ENCODE measurements at regions not wholly inside any gene's neighbourhood (a gene's known extent, or its start where the extent isn't known, plus 50 kb on each side); places are given as distances from the start of the nearest gene placed in this dataset.
"Not testable (repeated sequence)": the region's sequence is repeated elsewhere in the genome, so short reads cannot be mapped to it uniquely, and the experiment has no call there.

DNA sequence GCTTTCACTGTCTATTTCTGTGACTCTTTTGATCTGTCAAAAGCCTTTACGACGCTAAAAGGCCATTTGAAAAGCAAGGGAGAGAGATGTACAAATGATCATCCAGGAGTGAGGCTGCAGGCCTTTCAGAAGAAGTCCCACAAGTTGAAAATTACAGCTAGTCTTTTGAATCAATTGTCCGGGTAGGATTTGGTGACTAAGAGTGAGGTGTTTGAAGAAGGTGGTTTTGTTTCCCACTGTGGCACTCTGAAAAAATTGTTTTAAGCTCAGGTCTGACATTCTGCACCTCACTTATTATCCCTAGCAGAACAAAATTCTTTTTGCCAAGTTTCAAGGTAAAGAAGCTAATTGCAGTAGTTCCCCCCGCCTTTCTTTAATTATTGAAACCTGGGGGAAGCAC is 50.8 kb upstream of the TMEM108 start:
- no peak for DNase-seq

DNA sequence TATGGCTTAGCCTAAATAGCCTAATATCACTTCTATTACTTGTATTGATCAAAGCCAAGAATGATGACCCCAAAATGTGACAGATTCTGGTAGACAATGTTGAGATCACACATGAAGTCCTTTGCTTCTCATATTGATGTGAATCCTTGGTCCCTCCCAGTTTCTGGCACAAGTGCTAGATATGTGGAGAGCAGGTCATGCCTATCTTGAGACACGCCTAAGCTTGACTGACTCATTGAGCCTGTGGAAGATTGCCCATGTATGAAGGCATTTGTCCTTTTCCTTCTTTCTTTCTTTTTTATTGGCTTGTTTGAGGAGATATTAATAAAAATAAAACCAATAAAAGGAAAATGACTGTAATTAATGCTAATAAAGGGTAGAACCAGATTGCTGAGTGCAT is 54.0 kb upstream of the TMEM108 start:
- no peak for DNase-seq

DNA sequence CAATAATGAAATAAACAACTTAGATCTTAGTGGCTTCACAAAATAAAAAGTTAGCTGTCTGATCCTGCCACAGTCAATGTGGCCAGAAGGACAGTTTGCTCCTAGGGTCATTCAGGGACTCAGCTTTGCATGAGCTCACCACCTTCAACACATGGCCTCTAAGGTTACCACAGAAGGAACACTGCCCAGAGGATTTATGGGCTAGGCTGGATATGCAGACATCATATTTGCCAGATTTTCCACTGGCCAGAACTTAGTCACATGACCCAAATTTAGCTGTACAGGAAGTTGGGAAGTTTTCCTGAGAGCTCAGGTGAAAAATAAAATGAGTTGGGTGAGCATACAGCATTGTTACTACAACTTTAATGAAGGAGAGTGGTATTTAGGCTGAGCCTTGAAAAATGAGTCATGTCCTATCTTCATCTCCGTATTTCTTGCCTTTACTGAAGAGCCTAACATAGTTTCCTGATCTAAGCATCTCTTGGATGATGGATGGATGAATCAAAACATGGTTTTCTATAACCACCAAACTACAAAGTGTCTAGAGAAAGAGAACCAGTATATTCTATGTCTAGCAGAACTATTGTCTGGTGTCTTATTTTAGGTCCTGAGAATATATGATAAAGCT is 54.9 kb upstream of the TMEM108 start:
- DNase-seq, result no peak

DNA sequence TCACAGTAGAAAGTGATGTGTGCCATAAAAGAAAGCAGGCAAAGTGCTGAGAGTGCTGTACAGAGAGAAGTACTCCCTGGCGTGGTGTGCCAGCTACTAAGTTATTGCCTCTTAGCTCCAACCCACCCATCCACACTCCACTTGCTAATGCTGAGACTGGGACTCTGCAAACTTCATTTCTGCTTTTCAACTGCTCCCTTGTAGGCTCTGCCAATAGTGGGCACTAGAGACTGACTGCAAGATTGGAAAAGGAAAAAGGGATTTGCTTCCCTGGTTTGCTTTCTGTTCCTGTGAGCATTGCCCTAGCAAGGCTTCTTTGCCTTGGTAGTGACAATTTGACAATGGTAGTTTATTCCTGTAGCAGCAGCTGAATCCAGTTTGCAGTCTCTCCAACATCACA is 56.5 kb upstream of the TMEM108 start:
- no peak for DNase-seq

DNA sequence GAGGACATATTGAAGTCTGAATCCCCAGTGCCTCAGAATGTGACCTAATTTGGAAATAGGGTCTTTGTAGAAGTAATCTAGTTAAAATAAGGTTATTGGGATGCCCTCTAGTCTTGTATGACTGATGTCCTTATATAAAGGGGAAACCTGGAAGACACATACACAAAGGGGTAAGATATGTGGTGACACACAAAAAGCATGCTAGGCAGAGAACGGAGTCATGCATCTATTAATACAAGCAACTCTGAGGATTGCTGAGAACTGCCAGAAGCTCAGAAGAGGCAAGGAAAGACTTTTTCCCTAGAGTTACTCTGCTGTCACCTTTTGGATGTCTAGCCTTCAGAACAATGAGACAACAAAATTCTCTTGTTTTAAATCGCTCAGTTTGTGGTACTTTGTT is 58.1 kb upstream of the TMEM108 start:
- DNase-seq, result no peak

DNA sequence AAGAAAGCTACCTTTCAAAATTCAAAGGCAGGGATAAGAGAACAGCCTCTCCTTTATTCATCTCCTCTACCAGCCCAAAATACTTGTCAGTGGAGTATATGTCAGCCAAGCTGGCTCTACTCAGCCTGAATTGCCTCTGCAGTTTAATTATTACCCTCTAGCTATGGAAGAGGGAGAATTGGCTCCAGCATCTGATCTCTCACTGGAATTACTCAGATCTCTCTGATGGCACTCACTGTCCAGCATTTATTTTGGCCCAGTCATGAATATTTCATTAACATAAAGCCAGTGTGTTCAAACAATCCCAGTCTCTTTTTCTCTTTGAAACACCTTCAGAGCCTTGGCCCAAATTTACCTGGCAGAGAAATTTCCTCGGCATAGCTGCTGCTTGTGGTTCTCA is 58.6 kb upstream of the TMEM108 start:
- DNase-seq, result no peak

DNA sequence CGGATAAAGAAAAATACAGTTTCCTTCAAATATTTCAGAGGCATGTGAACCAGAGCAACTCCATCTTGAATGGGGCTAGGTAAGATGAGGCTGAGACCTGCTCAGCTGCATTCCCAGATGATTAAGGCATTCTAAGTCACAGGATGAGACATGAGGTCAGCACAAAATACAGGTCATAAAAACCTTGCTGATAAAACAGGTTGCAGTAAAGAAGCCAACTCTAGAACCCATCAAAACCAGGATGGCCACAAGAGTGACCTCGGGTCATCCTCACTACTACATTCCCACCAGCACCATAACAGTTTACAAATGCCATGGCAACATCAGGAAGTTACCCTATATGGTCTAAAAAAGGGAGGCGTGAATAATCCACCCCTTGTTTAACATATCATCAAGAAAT is 59.2 kb upstream of the TMEM108 start:
- DNase-seq, result not testable (repeated sequence)

DNA sequence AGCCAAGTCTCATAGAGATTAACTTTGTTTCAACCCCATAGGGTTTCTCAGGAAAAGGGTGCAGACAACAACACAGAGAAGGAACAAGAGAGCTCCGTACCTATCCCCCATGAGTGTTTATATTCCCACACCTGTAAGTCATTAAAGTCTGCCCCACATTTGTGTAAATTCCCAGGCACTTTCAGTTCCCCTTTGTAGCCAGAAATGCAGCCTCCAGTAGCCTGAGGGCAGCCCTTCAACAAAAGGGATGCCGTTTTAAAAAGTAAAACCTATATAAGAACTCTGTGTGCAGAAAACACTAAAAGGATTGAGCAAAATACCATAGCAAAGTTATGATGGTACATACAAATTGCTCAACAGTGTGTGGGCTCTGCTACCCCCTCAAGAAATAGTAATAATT is 59.7 kb upstream of the TMEM108 start:
- DNase-seq, result no peak

DNA sequence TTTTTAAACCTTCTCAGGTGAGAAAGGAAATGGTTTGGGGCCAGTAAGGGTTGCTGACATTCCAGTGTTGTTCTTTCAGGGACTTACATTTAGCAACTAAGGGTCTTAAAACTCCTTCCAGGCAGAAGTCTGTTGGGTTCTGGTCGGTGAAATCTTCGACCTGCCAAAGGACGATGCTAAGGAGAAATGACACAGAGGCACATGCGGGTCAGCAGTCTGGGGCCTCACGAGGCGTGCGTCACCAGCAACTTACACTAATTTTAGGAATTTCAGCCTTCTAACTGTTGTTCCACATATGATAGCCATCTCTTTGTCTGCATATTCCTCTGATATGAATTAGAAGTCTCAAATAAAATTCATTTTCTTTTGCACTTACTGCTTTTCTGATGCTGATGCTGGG is 64.1 kb upstream of the TMEM108 start:
- DNase-seq, result no peak

DNA sequence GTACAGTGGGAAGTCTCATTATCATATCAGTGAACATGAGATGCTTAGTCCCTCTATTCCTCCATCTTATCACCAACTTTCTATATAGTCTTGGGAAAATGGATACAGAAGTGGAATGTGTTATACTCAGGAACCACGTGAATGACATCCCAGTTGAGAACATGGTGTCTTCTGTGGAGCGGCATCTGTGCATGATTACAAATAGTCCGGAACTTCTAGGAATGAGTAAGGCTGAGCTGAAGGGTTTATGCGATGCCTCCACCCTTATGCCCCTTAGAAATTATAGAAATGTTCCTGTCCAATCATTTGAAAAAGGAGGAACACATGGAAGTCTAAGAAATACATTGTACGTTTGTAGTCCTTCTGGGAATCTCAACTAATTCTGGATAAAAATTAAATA is 64.8 kb upstream of the TMEM108 start:
- DNase-seq, result no peak

DNA sequence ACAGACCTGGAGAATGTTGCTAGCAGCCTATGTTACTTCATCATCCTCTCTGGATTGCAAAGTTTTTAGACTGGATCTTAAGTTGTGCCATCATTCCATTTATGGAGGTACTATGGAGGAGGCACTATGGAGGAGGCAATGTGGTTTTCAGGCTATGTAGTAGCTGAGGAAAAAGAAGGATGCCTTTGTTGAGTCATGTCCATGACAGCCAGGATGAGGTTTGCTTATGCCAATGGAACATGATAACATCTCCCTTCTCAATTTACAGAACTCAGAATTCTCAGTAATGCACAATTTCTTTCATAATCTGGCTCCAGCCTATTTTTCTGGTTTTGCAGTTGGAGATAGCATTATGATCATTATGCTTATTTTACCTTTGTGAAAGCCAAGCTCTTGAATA is 65.9 kb upstream of the TMEM108 start:
- DNase-seq, result no peak

DNA sequence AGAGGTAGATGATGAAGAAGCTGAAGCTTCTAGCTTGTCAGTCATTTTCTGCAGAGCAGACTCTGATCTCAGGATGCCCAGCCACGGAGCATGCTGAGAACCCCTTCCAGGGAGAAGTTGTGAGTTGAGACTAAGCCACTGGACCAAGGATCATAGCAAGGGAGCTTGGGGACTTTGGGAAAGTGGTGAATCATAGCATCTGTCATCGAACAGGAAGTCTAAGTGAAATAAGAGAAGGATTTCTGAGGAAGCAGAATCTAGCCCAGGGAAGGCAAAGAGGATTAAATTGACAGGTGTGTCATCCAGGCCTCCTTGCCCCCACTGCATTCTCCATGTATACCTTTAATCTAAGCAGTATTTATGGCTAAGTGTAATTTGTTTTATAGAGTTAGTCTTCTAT is 71.8 kb upstream of the TMEM108 start:
- no peak for DNase-seq

DNA sequence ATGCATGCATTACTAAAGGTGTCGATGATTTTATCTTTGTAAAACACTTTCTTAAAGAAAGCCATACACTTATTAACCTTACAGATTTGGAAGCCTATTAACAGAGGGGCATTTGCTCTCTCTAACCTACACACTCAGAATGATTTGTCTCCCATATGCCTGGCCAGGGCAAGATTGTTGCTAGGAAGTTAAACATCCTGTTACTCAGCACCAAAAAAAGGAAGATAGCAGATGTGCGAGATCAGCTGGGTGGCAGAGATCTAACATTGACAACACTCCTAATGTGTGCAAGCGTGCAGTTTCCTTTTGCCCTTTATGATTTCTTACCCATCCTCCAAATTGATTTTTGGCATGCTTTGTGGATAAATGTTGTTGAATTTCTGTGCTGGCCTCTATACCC is 73.9 kb upstream of the TMEM108 start:
- no peak for DNase-seq

DNA sequence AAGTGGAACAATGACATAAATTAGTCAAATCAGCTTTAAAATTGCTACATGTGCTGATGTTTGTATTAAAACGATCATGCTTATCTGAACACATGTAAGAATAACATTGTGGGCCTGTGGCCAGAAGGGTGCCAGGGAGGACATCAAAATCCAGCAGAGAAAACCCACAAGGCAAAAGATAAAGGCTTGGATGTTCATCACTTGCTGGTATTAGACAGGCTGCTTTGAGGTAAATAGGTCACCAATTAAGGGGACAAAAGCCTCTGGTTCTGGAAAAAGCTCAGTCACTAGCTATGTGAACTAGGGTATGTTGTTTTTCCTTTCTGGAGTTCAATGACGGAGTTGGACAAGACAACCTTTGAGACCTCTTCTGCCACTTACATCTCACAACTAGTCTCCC is 74.4 kb upstream of the TMEM108 start:
- DNase-seq, result no peak

DNA sequence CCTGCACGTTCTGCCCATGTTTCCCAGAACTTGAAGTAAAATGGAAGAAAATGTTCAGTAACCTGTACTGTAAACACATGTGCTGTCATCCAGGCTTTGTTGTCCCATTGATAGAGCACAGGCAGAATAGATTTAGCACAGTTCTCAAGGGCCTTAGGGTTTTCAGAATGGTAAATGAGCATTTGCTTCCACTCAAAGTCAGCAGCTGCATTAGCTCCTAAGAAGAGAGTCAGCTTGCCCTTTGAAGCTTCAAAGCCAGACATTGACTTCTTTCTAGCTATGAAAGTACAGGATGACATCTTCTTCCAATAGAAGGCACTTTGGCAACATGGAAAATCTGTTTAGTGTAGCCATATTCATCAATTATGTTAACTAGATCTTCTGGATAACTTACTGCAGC is 76.2 kb upstream of the TMEM108 start:
- DNase-seq, result no peak

DNA sequence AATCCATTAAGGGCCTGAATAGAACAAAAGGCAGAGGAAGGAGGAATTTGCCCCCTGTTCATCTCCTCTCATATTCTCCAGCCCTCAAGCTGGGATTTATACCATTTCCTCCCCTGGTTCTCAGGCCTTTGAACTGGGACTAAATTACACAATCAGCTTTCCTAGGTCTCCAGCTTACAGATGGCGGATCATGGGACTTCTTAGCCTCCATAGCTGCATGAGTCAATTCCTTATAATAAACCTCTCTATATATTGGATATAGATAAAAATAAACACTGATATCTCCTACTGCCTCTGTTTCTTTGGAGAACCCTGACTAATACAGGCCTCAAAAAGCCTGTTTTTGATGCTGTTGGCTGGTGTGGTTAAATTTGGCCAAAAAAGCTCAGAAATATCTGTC is 84.5 kb upstream of the TMEM108 start:
- no peak for DNase-seq

DNA sequence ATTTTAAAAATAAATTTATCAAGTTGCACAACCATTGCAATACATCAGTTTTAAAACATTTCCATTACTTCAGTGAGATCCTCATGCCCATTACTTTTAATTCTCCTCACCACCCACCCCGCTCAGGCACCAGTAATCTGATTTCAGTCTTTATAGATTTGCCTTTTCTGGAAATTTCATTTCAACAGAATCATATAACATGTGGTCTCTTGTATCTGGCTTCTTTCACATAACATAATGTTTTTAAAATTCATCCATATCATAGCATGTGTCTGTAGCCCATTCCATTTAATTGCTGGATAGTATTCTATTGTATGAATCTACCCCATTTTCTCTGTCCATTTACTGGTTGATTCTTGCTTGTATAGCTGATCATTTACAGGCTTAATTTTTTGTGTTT is 110.3 kb upstream of the TMEM108 start:
- DNase-seq, result no peak

DNA sequence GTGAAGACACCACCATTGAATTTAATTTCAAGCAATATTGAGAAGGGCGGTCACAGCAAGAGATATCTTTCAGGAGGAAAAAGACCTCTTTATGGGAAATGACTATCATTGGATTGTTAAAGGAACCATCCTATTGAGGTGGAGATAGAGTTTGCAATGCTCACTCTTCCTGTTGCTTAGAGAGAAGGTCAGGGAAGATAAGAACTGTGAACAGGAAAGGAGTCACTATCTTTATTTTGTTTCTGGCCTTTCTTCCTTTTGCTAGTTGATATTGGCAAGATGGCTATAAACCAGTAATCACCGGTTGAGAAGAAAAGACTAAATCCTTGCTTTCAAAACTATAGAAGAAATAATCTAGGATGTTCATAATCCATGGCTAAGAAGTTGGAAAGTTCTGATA is 112.1 kb upstream of the TMEM108 start:
- no peak for DNase-seq

DNA sequence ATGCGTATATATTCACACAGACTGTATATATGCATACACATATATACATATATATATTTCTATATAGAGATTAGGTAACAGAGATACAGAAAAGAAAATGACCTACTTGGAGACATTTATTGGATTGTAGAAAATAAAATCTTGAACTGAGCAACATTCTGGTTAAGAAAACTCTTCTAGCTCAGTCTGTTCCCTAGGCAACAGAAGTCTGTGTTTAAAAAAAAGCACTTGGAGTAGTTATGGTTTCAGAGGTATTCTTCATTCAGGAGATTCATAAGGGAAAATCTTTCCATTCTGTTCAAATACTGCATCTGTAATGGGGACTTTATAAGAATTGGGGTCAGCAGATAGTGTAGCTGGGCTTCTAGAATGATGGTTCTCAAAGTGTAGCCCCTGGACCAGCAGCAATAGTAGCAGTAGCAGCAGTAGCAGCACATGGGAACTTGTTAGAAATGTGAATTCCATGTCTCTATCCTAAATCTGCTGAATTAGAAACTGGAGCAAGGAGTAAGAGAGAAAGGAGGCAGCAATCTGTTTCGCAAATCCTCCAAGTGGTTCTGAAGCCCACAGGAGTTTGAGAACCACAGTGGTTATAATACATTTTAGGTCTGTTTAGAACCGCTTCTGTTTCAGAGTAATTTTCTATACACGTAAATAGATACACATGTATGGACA is 112.8 kb upstream of the TMEM108 start:
- no peak for DNase-seq

DNA sequence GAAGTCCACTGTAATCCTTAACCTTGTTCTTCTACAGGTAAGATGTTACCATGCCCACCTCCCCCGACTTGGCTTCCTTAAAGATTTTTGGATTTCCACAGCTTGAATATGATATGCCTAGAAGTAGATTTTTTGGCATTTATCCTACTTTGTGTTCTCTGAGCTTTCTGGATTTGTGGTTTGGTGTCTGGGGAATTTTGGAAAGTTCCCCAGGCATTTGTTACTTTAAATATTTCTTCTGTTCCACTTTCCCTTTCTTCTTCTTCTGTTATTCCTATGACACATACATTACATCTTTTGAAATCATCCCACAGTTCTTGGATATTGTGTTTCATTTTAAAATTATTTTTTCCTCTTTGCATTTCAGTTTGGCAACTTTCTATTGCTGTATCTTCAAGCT is 122.1 kb upstream of the TMEM108 start:
- no peak for DNase-seq

DNA sequence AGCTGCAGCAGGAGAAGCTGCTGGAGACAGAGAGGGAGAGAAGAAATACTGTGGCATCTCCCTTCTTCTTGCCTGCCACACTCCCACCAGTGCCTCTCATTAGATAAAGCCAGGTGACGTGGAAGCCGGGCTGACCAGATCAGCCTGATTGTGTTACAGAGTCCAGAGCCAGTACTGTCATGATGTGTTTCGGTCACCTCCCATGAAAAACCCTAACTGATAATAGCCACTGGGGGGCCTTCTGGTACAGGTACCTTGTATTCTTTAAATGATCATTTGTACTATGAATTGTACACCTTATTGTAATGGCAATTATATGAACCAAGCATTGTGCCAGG is 125.8 kb upstream of the TMEM108 start:
- DNase-seq, result no peak

DNA sequence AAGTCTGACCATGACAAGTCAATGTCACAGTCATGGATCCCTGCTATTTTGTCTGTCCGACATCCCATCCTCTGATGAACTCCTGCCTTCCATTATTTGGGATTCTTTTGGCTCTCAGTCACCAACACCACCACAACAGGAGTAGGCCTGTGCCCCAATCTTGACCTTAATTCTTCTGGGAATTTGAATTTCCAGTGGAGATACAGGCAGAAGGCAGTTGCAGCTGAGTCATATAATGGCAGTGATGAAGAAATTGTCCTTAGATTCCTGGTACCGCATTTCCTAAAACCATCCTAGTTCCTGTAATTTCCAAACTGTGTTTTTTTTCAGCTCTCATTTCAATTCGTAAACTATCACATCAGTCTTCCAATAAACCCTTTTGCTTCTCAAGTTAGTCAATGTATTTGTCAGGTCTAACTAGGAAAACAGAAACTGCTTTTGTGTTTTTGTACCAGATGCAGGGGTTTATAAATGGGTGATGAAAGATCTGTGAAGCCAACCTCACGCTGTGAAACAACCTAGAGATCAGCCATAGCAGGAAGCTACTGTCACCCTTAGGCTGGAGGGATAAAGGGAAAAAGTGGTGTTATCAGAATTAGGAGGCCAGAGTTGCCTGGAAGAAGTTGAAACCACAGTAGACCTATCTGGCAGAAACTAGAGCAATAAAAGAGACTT is 126.3 kb upstream of the TMEM108 start:
- no peak for DNase-seq

DNA sequence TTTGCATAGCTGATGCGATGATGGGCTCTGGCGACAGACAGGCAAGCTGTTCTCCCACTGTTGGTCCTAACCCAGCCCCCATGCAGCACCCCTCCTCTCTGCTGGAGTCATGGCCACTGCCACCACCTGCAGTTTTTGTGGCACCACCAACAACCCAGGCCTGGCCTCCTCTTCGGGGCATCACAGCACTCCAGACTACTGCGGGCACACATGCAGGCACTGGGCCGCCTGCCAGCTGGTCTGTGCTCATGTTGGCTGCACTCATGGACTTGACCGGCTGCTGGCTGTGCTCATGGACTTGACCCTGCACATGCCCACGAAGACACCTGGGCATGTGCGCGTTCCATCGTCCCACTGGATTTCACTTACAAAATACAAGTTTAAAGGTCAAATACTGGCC is 130.9 kb upstream of the TMEM108 start:
- DNase-seq, result no peak

DNA sequence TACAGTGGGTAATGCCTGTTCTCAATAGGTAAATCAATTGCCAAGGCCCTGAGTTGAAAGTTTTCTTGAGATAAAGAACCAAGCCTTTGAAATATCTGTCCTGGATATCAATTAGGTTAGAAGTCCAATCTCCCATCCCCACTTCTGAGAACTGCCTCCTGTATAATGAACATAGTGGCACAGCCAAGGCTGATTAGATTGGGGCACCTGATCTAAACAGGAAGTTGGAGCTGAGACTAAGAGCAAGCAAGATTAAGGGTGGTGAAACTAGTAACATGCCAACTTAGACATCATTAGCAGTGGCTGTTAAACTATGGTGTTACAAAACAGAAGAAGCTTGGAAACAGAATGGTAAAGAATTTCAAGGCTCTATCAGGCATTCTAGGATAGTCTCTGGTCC is 137.7 kb upstream of the TMEM108 start:
- DNase-seq, result no peak

DNA sequence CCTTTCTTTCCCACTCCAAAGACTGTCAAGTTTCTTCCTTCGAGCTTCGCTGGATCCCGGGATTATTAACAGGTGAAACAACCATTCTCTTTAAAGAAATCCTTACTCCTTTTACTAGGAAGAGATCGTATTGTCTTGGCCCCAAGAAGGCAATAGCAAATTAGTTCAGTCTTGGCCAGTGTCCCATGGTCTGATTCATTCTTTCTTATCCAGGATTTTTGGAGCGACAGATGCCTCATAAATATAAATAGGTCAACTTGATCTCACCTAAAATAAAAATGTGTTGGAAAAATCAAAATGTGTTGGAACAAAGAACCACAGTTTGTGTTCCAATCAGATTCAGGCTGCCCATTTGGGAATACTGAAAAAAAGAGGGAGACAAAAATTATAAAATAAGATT is 140.1 kb upstream of the TMEM108 start:
- no peak for DNase-seq
